ENCODE measurements at regions not wholly inside any gene's neighbourhood (a gene's known extent, or its start where the extent isn't known, plus 50 kb on each side); places are given as distances from the start of the nearest gene placed in this dataset.

DNA sequence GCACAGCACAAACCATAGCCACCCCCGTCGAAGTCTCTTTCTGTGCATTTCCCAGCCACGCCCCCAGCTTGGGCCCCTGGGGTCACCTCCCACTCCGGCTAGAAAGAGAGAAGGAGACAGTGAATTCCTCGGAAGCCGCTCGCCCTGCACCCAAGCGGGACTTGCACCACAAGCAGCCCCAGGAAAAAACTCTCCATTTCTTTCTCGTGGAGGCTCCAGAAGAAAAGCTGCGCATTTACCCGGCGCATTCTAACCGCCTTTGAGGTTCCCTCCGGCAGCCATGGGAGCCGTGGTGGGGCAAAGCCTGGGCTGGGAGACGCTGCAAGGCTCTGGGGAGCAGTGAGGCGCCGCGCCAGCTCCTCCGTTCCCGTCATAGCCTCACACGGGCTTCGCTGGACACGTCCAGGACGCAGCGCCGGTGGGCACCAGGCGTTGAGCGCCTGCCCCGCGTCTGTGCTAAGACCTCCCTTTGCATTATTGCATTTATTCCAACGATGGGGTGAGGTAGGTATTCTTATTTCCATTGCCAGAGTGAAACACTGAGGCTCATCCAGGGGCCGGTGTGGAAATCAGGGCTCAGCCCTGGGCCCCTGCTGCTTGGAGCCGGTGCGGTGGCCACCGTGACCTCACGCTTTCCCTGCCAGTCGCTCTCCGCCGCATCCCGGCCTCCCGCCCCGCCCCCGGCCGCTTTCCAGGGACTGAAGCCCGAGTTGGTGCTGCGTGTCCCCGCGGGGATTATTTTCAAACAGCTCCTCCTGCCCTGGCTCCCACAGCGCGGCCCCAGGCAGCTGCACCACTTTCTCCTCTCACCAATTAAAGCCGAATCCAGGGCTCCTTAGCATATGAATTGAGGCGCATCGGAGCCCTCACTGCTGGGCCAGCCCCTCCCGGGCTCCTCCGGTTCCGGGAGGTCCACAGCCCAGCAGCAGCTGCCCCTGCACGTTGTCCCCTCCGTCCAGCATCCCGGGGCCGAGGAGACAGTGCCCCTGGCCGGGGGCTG, 148.3 kb upstream of the AFDN start:
- H3K36me3 Mint-ChIP-seq (ENCODE audit: low read depth, unreplicated experiment), result no peaks in the 10 kb centered on the region
- peak; percentile 73 for DNase-seq (ENCODE audit: low spot score)
- H3K4me1 Mint-ChIP-seq (ENCODE audit: unreplicated experiment), result peaks cover 80% of the 10 kb centered on the region
- H3K4me3 Mint-ChIP-seq (ENCODE audit: unreplicated experiment), result peak overlapping the region; percentile 84
- TF ChIP-seq, protein P1, sequence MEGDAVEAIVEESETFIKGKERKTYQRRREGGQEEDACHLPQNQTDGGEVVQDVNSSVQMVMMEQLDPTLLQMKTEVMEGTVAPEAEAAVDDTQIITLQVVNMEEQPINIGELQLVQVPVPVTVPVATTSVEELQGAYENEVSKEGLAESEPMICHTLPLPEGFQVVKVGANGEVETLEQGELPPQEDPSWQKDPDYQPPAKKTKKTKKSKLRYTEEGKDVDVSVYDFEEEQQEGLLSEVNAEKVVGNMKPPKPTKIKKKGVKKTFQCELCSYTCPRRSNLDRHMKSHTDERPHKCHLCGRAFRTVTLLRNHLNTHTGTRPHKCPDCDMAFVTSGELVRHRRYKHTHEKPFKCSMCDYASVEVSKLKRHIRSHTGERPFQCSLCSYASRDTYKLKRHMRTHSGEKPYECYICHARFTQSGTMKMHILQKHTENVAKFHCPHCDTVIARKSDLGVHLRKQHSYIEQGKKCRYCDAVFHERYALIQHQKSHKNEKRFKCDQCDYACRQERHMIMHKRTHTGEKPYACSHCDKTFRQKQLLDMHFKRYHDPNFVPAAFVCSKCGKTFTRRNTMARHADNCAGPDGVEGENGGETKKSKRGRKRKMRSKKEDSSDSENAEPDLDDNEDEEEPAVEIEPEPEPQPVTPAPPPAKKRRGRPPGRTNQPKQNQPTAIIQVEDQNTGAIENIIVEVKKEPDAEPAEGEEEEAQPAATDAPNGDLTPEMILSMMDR (IDR thresholded peaks at IDR 0.05; ENCODE audit: unreplicated experiment), result no peak
- H3K27me3 Mint-ChIP-seq (ENCODE audit: unreplicated experiment), result peaks cover 5% of the 10 kb centered on the region
- H3K9me3 Mint-ChIP-seq (ENCODE audit: unreplicated experiment), result no peaks in the 10 kb centered on the region
- peak overlapping the region; percentile 75 for H3K27ac Mint-ChIP-seq (ENCODE audit: unreplicated experiment)

DNA sequence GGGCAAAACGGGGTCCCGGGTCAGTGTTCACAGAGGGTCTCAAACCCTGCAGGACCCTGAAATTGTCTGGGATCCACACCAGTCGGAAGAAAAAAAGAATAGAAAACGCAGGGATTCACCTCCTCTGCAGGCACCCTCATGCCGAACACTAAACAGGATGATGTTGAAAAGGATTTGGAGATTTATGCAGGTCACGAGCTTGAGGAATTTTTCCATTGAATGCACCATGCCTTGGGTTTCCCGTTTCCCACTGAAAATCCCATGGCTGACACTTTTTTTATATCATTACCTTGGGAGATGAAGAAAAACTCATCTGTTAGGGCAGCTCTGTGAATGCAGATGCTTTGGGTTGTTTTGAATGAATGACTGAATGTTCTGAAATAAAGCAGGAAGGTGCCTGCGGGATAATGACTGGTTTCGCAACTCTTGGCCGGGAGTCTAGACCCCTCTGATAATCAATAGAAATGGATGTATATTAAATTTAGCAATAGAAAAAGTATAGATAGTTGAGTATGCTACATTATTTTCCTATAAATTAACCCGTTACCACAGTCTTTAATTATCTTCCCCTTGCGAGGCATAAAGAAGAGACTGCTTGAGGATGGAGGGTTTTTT, 147.5 kb upstream of the AFDN start:
- no peak for DNase-seq (ENCODE audit: low spot score)
- no peaks in the 10 kb centered on the region for H3K36me3 Mint-ChIP-seq (ENCODE audit: low read depth, unreplicated experiment)
- H3K9me3 Mint-ChIP-seq (ENCODE audit: unreplicated experiment), result no peaks in the 10 kb centered on the region
- H3K4me1 Mint-ChIP-seq (ENCODE audit: unreplicated experiment), result peaks cover 87% of the 10 kb centered on the region
- peaks cover 9% of the 10 kb centered on the region for H3K27me3 Mint-ChIP-seq (ENCODE audit: unreplicated experiment)
- H3K4me3 Mint-ChIP-seq (ENCODE audit: unreplicated experiment), result peak overlapping the region; percentile 71
- TF ChIP-seq, protein P1 (IDR thresholded peaks at IDR 0.05; ENCODE audit: unreplicated experiment), result no peak
- no peak overlapping the region for H3K27ac Mint-ChIP-seq (ENCODE audit: unreplicated experiment)

DNA sequence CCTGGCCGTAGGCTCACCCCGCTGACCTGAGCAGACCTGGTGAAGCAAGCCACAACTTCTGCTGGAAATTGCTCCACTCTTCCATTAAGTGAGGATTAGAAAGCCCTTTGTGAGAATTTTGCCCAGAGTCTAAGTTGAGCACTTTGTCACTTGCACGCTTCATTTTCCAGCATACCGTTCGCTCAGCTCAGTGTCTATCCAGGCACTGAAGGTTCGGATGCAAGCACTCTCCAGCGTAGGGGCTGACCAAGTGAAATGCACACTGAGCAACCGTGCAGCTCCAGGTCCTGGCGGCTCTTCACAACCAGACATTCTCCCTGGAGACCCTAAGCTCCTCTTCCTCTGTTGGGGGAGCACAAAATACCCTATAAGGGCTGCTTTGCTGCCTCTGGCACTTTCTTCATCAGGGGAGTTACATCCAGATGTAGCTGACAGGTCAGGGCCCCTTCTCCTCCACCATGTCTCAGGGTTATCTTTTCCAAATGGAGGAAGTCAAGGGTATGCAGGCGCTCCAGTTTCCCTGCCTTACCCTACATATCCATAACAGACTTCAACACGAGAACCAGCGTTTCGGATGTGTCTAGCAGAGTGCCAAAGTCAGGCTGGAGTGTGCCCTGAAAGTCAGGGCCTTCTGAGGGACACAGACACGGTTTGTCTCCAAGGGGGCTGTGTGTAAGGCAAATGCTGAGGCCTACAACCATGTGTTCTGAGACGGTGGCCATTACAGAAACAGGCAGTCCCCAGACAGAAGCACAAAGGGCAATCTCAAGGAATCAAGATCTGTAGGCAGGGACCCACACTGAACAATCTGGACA, 146.7 kb upstream of the AFDN start:
- H3K4me1 Mint-ChIP-seq (ENCODE audit: unreplicated experiment), result peaks cover 89% of the 10 kb centered on the region
- H3K4me3 Mint-ChIP-seq (ENCODE audit: unreplicated experiment), result peak overlapping the region; percentile 71
- peaks cover 1% of the 10 kb centered on the region for H3K36me3 Mint-ChIP-seq (ENCODE audit: low read depth, unreplicated experiment)
- no peaks in the 10 kb centered on the region for H3K9me3 Mint-ChIP-seq (ENCODE audit: unreplicated experiment)
- TF ChIP-seq, protein P1 (IDR thresholded peaks at IDR 0.05; ENCODE audit: unreplicated experiment), result no peak
- H3K27ac Mint-ChIP-seq (ENCODE audit: unreplicated experiment), result no peak overlapping the region
- no peak for DNase-seq (ENCODE audit: low spot score)
- H3K27me3 Mint-ChIP-seq (ENCODE audit: unreplicated experiment), result peaks cover 10% of the 10 kb centered on the region

DNA sequence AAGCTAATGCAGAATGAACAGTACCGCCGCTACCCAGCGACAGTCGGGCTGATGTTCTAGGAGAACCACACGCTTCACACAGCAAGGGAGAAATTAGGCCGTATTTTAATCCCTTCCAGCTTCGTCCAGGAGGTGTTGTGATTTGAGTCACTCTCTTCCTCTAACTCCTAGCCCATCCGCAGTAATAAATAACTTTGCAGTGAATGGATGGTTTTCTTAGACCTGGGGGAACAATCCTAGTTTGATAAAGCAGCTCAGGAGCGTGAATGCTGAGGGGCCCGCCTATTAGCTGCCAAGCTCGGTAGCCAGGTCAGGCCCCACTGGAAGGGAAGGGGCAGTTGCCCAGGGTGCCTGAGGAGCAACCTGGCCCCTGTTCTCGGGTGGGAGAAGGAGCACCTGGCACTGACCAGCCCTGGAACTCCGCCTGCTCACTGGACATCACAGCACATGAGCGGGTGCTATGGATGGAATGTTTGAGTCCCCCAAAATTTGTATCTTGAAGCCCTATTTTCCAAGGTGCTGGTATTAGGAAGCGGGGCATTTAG, 146.0 kb upstream of the AFDN start:
- TF ChIP-seq, protein P1 (IDR thresholded peaks at IDR 0.05; ENCODE audit: unreplicated experiment), result no peak
- no peak overlapping the region for H3K27ac Mint-ChIP-seq (ENCODE audit: unreplicated experiment)
- peaks cover 91% of the 10 kb centered on the region for H3K4me1 Mint-ChIP-seq (ENCODE audit: unreplicated experiment)
- DNase-seq (ENCODE audit: low spot score), result no peak
- no peaks in the 10 kb centered on the region for H3K9me3 Mint-ChIP-seq (ENCODE audit: unreplicated experiment)
- peaks cover 10% of the 10 kb centered on the region for H3K27me3 Mint-ChIP-seq (ENCODE audit: unreplicated experiment)
- H3K4me3 Mint-ChIP-seq (ENCODE audit: unreplicated experiment), result no peak overlapping the region
- H3K36me3 Mint-ChIP-seq (ENCODE audit: low read depth, unreplicated experiment), result peaks cover 4% of the 10 kb centered on the region

All from endothelial cell (in vitro differentiated cells).